ENCODE measurements at regions not wholly inside any gene's neighbourhood (a gene's known extent, or its start where the extent isn't known, plus 50 kb on each side); places are given as distances from the start of the nearest gene placed in this dataset.
"Not testable (repeated sequence)": the region's sequence is repeated elsewhere in the genome, so short reads cannot be mapped to it uniquely, and the experiment has no call there.

GRCh38 chr6:122859676-122860075 lies 70.6 kb downstream of the SMPDL3A start:
- DNase-seq (ENCODE audit: low spot score): no peak

GRCh38 chr6:122861594-122861993 lies 72.5 kb downstream of the SMPDL3A start:
- DNase-seq (ENCODE audit: low spot score): no peak

- DNase-seq (ENCODE audit: low spot score): no peak
These were observed 79.1 kb downstream of the SMPDL3A start for GRCh38 chr6:122868137-122868536.

GRCh38 chr6:122869437-122870024 lies 80.5 kb downstream of the SMPDL3A start:
- DNase-seq (ENCODE audit: low spot score): peak; percentile 20

- no peak for DNase-seq (ENCODE audit: low spot score)
These were observed 82.0 kb downstream of the SMPDL3A start for GRCh38 chr6:122871079-122871478.

GRCh38 chr6:122872311-122872710 lies 83.3 kb downstream of the SMPDL3A start:
- no peak for DNase-seq (ENCODE audit: low spot score)

- no peak for DNase-seq (ENCODE audit: low spot score)
These were observed 88.2 kb downstream of the SMPDL3A start for GRCh38 chr6:122877302-122877701.

GRCh38 chr6:122878796-122879195 lies 89.7 kb downstream of the SMPDL3A start:
- no peak for DNase-seq (ENCODE audit: low spot score)

GRCh38 chr6:122886481-122886880 lies 97.4 kb downstream of the SMPDL3A start:
- DNase-seq (ENCODE audit: low spot score): no peak

- DNase-seq (ENCODE audit: low spot score): no peak
These were observed 98.9 kb downstream of the SMPDL3A start for GRCh38 chr6:122887941-122888340.

GRCh38 chr6:122888680-122889079 lies 99.6 kb downstream of the SMPDL3A start:
- DNase-seq (ENCODE audit: low spot score): not testable (repeated sequence)

GRCh38 chr6:122890250-122890649 lies 101.2 kb downstream of the SMPDL3A start:
- DNase-seq (ENCODE audit: low spot score): no peak

GRCh38 chr6:122894791-122895190 lies 101.2 kb upstream of the CLVS2 start:
- no peak for DNase-seq (ENCODE audit: low spot score)

GRCh38 chr6:122902326-122902725 lies 93.7 kb upstream of the CLVS2 start:
- DNase-seq (ENCODE audit: low spot score): no peak

- no peak for DNase-seq (ENCODE audit: low spot score)
These were observed 92.6 kb upstream of the CLVS2 start for GRCh38 chr6:122903266-122903915.

GRCh38 chr6:122904166-122904565 lies 91.9 kb upstream of the CLVS2 start:
- DNase-seq (ENCODE audit: low spot score): no peak

GRCh38 chr6:122913558-122913957 lies 82.5 kb upstream of the CLVS2 start:
- no peak for DNase-seq (ENCODE audit: low spot score)

GRCh38 chr6:122918714-122919113 lies 77.3 kb upstream of the CLVS2 start:
- DNase-seq (ENCODE audit: low spot score): no peak

- DNase-seq (ENCODE audit: low spot score): no peak
These were observed 65.5 kb upstream of the CLVS2 start for GRCh38 chr6:122930252-122931180.

GRCh38 chr6:122931916-122932315 lies 64.1 kb upstream of the CLVS2 start:
- DNase-seq (ENCODE audit: low spot score): no peak

- DNase-seq (ENCODE audit: low spot score): not testable (repeated sequence)
These were observed 51.1 kb upstream of the CLVS2 start for GRCh38 chr6:122944936-122945335.
